Duodenal mucosa (tissue), 2 donors: ENCODE measurements at regions not wholly inside any gene's neighbourhood (a gene's known extent, or its start where the extent isn't known, plus 50 kb on each side); places are given as distances from the start of the nearest gene placed in this dataset.

Experiments
- H3K27ac ChIP-seq: one replicate; pipeline ENCODE4 v1.7.0; 2013; ENCODE audit warnings: low read depth, low read length
- H3K27me3 ChIP-seq, 2 donors: one replicate each; pipeline ENCODE4 v1.7.0; 2013; ENCODE audit warnings: low read length in 2 of 2, control low read depth in 1 of 2; ENCODE audit not compliant: insufficient read depth in 2 of 2, control insufficient read depth in 1 of 2
- H3K36me3 ChIP-seq, 2 donors: one replicate each; pipeline ENCODE4 v1.7.0; 2013; ENCODE audit warnings: low read length in 2 of 2, control low read depth in 1 of 2; ENCODE audit not compliant: insufficient read depth in 2 of 2, control insufficient read depth in 1 of 2
- H3K4me1 ChIP-seq, 2 donors: one replicate each; pipeline ENCODE4 v1.7.0; 2013; ENCODE audit warnings: low read length in 2 of 2, control low read depth in 1 of 2; ENCODE audit not compliant: insufficient read depth in 2 of 2, control insufficient read depth in 1 of 2
- H3K4me3 ChIP-seq, 2 donors: one replicate each; pipeline ENCODE4 v1.7.0; 2013; ENCODE audit warnings: low read length in 2 of 2, low read depth in 1 of 2
- H3K9ac ChIP-seq, 2 donors: one replicate each; pipeline ENCODE4 v1.7.0; 2013; ENCODE audit warnings: low read length in 2 of 2, low read depth in 1 of 2
- H3K9me3 ChIP-seq, 2 donors: one replicate each; pipeline ENCODE4 v1.7.0; 2013; ENCODE audit warnings: low read length in 2 of 2, control low read depth in 1 of 2; ENCODE audit not compliant: control insufficient read depth in 1 of 2

GRCh38 chr1:95409276-95409675 is 175.3 kb downstream of the RWDD3 start:
- Histone ChIP-seq H3K4me1 (no peaks in the 10 kb centered on the region), H3K9me3 (no peaks in the 10 kb centered on the region), H3K27me3 (peaks cover 0 to 4% of the 10 kb centered on the region in 2 donors), H3K27ac (no peak overlapping the region), H3K4me3 (no peak overlapping the region), H3K9ac (no peak overlapping the region), H3K36me3 (no peaks in the 10 kb centered on the region)

- H3K4me1 ChIP-seq, result no peaks in the 10 kb centered on the region
- no peak overlapping the region for H3K9ac ChIP-seq
- no peak overlapping the region for H3K4me3 ChIP-seq
- no peaks in the 10 kb centered on the region for H3K36me3 ChIP-seq
- no peak overlapping the region for H3K27ac ChIP-seq
- H3K9me3 ChIP-seq, result no peaks in the 10 kb centered on the region
- H3K27me3 ChIP-seq, result peaks cover 0 to 4% of the 10 kb centered on the region in 2 donors
Measured at GRCh38 chr1:95409901-95410300, 175.9 kb downstream of the RWDD3 start.

DNA sequence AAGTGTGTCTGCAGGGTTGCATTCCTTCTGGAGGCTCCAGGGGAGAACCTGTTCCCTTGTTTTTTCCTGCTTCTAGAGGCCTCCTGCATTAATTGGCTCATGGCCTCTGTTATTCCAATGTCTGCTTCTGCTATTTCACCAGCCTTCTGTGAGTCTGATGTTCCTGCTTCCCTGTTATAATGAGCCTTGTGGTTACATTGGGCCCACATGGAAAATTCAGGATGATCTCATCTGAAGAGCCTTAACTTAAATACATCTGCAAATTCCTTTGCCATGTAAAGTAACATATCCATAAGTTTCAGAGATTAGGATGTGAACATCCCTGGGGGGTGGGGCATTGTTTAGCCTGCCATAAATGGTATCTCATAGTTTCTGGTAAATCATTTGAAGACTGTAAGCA is 181.1 kb downstream of the RWDD3 start:
- Histone ChIP-seq H3K9me3 (no peaks in the 10 kb centered on the region), H3K36me3 (no peaks in the 10 kb centered on the region), H3K4me1 (no peaks in the 10 kb centered on the region), H3K27ac (no peak overlapping the region), H3K9ac (no peak overlapping the region), H3K27me3 (no peaks in the 10 kb centered on the region), H3K4me3 (no peak overlapping the region)

DNA sequence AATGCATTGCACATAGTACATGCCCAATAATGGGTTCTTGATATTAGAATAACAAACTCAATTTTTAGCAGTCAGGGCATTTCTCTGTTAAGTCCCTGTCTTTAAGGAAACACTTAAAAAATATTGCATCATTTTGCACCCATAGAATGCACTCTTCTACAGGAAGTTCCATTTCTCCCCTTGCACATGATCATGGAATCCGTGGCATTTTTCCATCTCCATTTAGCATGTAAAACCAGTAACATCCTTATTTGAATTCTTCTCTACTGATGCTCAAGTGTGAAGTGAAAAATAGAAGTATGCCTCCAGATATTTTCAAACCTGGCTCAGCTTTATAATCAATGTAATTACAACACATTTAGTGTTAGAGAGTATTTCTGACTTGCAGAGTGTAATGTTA is 192.8 kb downstream of the RWDD3 start:
- Histone ChIP-seq H3K4me3 (no peak overlapping the region), H3K36me3 (no peaks in the 10 kb centered on the region), H3K4me1 (no peaks in the 10 kb centered on the region), H3K9ac (no peak overlapping the region), H3K27me3 (no peaks in the 10 kb centered on the region), H3K27ac (no peak overlapping the region), H3K9me3 (no peaks in the 10 kb centered on the region)

DNA sequence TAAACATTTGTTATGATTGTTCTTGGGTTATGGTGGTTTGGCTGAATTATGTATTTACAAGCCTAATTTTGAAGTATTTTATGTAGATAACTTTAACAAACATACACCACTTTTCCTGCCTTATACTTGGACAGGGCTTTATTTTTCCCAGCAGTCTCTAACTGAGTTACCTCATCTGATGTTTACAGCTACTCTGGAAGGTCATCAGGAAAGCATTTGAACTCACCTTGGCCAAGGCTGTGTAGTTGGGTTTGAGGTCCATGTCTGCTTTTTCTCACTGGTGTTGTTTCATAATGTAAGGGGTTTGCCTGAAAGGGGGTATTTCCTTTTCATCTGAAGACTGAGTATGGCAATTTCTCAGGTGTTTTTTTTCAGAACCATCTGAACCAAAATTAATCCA is 193.5 kb downstream of the RWDD3 start:
- Histone ChIP-seq H3K36me3 (no peaks in the 10 kb centered on the region), H3K9ac (no peak overlapping the region), H3K27ac (no peak overlapping the region), H3K4me3 (no peak overlapping the region), H3K4me1 (no peaks in the 10 kb centered on the region), H3K9me3 (no peaks in the 10 kb centered on the region), H3K27me3 (no peaks in the 10 kb centered on the region)

- no peaks in the 10 kb centered on the region for H3K4me1 ChIP-seq
- H3K36me3 ChIP-seq, result no peaks in the 10 kb centered on the region
- no peak overlapping the region for H3K4me3 ChIP-seq
- H3K9me3 ChIP-seq, result no peaks in the 10 kb centered on the region
- no peak overlapping the region for H3K9ac ChIP-seq
- no peak overlapping the region for H3K27ac ChIP-seq
- H3K27me3 ChIP-seq, result no peaks in the 10 kb centered on the region
Measured at GRCh38 chr1:95431235-95431634, 197.2 kb downstream of the RWDD3 start.

- Histone ChIP-seq H3K4me3 (no peak overlapping the region), H3K9ac (no peak overlapping the region), H3K4me1 (no peaks in the 10 kb centered on the region), H3K27me3 (no peaks in the 10 kb centered on the region), H3K9me3 (no peaks in the 10 kb centered on the region), H3K36me3 (no peaks in the 10 kb centered on the region), H3K27ac (no peak overlapping the region)
Measured at GRCh38 chr1:95435611-95436010, 201.6 kb downstream of the RWDD3 start.

DNA sequence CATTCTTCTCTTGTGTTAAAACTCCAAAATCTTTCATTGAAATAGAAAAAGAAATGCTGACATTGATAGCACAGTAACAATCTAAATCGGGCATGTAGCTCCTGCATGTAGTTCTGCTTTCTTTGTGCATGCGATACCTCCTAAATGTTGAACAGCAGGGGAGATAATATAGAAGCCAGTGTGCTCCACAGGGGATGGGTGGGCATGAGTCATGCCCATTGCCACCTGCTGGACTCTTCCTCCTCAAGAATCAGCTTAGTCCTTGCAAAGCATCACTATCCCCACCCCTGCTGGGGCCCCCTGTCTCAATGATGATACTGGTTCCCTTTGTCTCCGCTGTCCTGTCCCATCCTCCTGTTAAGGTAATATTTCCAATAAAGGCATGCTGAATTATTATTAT is 203.0 kb downstream of the RWDD3 start:
- Histone ChIP-seq H3K4me3 (no peak overlapping the region), H3K9me3 (no peaks in the 10 kb centered on the region)

GRCh38 chr1:95437781-95438180 is 203.8 kb downstream of the RWDD3 start:
- Histone ChIP-seq H3K27ac (no peak overlapping the region), H3K9me3 (no peaks in the 10 kb centered on the region), H3K4me1 (no peaks in the 10 kb centered on the region), H3K36me3 (no peaks in the 10 kb centered on the region), H3K9ac (no peak overlapping the region), H3K4me3 (no peak overlapping the region), H3K27me3 (no peaks in the 10 kb centered on the region)

More for the DNA sequence above, 203.0 kb downstream of the RWDD3 start:
- H3K4me1 ChIP-seq, result no peaks in the 10 kb centered on the region
- H3K36me3 ChIP-seq, result no peaks in the 10 kb centered on the region
- no peaks in the 10 kb centered on the region for H3K27me3 ChIP-seq
- no peak overlapping the region for H3K9ac ChIP-seq
- H3K27ac ChIP-seq, result no peak overlapping the region

GRCh38 chr1:95438218-95438948 is 204.4 kb downstream of the RWDD3 start:
- no peaks in the 10 kb centered on the region for H3K27me3 ChIP-seq

More at GRCh38 chr1:95438218-95438948, 204.4 kb downstream of the RWDD3 start:
- no peak overlapping the region for H3K9ac ChIP-seq
- no peaks in the 10 kb centered on the region for H3K9me3 ChIP-seq
- H3K36me3 ChIP-seq, result no peaks in the 10 kb centered on the region
- H3K27ac ChIP-seq, result no peak overlapping the region
- H3K4me3 ChIP-seq, result no peak overlapping the region
- no peaks in the 10 kb centered on the region for H3K4me1 ChIP-seq
